Activated CD4-positive, alpha-beta memory T cell treated with anti-CD3 and anti-CD28 coated beads, Interleukin-2, amount 10 ng/mL, durations not matched to agents 7 days and 5 days (primary cell): ENCODE measurements at regions not wholly inside any gene's neighbourhood (a gene's known extent, or its start where the extent isn't known, plus 50 kb on each side); places are given as distances from the start of the nearest gene placed in this dataset.

Experiments used
- CTCF ChIA-PET: fragments of 350-600 bp; sonication (Branson Sonifier 250); formaldehyde crosslinking; loops from one replicate; lab custom pipeline; 2021; ENCODE audit warnings: antibody characterized with exemption, inconsistent platforms; lab: Charles Lee
- POLR2A ChIA-PET: fragments of 350-600 bp; sonication (Branson Sonifier 250); formaldehyde crosslinking; loops from one replicate; lab custom pipeline; 2021; ENCODE audit warnings: antibody characterized with exemption; lab: Charles Lee
- DNase-seq: peaks from one replicate; pipeline ENCODE4 v3.0.0-alpha.2; 2020
- H3K27ac Mint-ChIP-seq: one replicate; pipeline ENCODE4 v1.8.0; 2021; ENCODE audit warnings: mild to moderate bottlenecking, mixed read lengths
- H3K27me3 Mint-ChIP-seq: one replicate; pipeline ENCODE4 v1.8.0; 2021; ENCODE audit warnings: mixed read lengths
- H3K36me3 Mint-ChIP-seq: one replicate; pipeline ENCODE4 v1.8.0; 2021; ENCODE audit warnings: low read depth, mixed read lengths
- H3K4me1 Mint-ChIP-seq: one replicate; pipeline ENCODE4 v1.8.0; 2021; ENCODE audit warnings: mixed read lengths
- H3K4me3 Mint-ChIP-seq: one replicate; pipeline ENCODE4 v1.8.0; 2021; ENCODE audit warnings: mild to moderate bottlenecking, mixed read lengths
- H3K9me3 Mint-ChIP-seq: one replicate; pipeline ENCODE4 v1.8.0; 2021; ENCODE audit warnings: mixed read lengths

GRCh38 chr7:4613846-4614548 lies 68.1 kb upstream of the FOXK1 start:
- H3K27ac Mint-ChIP-seq, result no peak overlapping the region
- H3K9me3 Mint-ChIP-seq, result no peaks in the 10 kb centered on the region
- ChIA-PET POLR2A (no interaction called here), CTCF (interaction anchor here (0.5 to 1.1 kb wide), 2 partner anchors 140 to 1416 kb away, joined by 3 read pairs; no protein-coding TSS in a partner anchor)
- no peak overlapping the region for H3K4me3 Mint-ChIP-seq
- no peak for DNase-seq
- peaks cover 11% of the 10 kb centered on the region for H3K4me1 Mint-ChIP-seq
- no peaks in the 10 kb centered on the region for H3K27me3 Mint-ChIP-seq
- H3K36me3 Mint-ChIP-seq, result no peaks in the 10 kb centered on the region

DNA sequence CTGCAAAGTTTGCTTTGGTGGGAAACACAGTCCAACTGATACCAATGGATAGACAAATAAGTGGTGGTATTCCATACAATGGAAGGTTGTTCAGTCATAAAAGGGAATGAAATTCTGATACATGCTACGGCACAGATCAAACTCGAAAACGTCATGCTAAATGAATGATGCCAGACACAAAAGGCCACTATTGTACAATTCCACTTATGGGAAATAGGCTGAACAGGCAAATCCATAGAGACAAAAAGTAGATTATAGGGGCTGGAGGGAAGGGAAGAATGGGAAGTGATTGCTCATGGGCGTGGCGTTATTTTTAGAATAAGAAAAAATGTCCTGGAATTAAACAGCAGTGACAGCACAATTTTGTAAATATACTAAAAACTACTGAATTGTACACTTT lies 66.0 kb upstream of the FOXK1 start:
- ChIA-PET CTCF (no interaction called here), POLR2A (no interaction called here)
- Mint-ChIP-seq H3K27me3 (no peaks in the 10 kb centered on the region), H3K9me3 (peaks cover under 1% of the 10 kb centered on the region), H3K4me3 (no peak overlapping the region), H3K4me1 (peaks cover 20% of the 10 kb centered on the region), H3K36me3 (no peaks in the 10 kb centered on the region), H3K27ac (no peak overlapping the region)
- no peak for DNase-seq

DNA sequence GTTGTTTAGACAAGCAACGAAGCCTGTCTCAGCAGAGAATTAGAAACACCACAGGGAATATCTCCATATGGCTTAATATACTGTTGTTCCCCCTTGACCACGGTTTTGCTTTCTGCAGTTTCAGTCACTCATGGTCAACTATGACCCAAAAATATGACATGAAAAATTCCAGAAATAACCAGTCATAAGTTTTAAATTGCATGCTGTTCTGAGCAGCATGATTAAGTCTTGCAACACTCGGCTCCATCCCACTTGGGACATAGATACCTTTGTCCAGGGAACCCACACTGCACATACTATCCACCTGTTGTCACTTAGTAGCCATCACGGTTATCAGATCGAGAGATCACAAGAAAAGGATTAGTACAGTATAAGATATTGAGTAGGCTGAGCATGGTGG lies 60.7 kb upstream of the FOXK1 start:
- DNase-seq, result no peak
- POLR2A ChIA-PET, result no interaction called here
- CTCF ChIA-PET, result no interaction called here

DNA sequence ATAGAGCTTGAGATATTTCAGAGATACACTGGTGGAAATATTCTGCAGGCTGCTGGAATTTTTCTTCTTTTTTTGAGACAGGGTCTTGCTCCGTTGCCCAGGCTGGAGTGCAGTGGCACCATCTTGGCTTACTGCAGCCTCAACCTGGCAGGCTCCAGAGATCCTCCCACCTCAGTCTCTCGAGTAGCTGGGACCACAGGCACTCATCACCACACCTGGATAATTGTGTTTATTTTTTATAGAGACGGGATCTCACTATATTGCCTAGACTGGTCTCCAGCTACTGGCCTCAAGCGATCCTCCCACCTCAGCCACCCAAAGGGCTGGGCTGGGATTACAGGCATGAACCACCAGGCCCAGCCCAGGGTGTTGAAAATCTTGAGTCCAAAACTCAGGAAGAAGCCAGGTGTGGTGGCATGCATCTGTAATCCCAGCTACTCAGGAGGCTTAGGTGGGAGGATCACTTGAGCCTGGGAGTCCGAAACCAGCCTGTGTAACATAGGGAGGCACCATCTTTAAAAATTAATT lies 55.7 kb upstream of the FOXK1 start:
- ChIA-PET CTCF (interaction anchor here (0.6 to 1.4 kb wide), 2 partner anchors 48 to 128 kb away, joined by 3 read pairs; no protein-coding TSS in a partner anchor), POLR2A (no interaction called here)
- Mint-ChIP-seq H3K4me3 (no peak overlapping the region), H3K9me3 (peaks cover 10% of the 10 kb centered on the region), H3K27me3 (peaks cover 5% of the 10 kb centered on the region), H3K4me1 (peaks cover 3% of the 10 kb centered on the region), H3K36me3 (peaks cover 5% of the 10 kb centered on the region), H3K27ac (no peak overlapping the region)
- no peak for DNase-seq

More for the DNA sequence above, 60.7 kb upstream of the FOXK1 start:
- no peak overlapping the region for H3K4me3 Mint-ChIP-seq
- H3K27ac Mint-ChIP-seq, result no peak overlapping the region
- peaks cover 13% of the 10 kb centered on the region for H3K9me3 Mint-ChIP-seq
- peaks cover 5% of the 10 kb centered on the region for H3K36me3 Mint-ChIP-seq
- peaks cover 2% of the 10 kb centered on the region for H3K27me3 Mint-ChIP-seq
- peaks cover 15% of the 10 kb centered on the region for H3K4me1 Mint-ChIP-seq

DNA sequence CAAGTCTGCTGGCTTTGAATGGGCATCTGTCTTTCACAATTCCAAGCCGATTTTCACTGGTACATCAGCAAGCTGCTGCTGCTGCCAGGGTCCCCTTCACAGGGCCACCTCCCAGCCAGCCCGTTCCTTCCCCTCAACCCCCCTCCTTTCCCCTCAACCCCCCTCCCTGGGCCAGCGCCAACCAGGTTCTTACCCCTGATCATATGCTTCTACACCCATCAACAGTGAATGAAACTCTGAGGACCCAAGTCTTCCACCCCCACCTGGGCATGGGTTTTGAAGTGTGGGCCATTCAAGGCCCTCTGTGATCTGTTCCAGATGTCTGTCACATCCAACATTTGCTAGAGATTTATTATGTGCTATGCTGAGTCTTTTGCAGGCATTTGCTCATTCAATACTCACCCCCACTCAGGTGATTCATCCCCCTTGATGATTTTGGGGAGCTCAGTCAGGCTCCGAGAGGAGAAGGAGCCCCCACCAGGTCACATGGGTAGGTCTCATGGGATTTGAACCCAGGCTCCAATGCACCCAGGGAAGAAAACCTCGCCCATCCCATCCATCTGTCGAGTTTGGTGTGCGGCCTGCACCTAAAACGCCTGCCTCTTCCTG lies 52.7 kb upstream of the FOXK1 start:
- Mint-ChIP-seq H3K27ac (no peak overlapping the region), H3K9me3 (no peaks in the 10 kb centered on the region), H3K27me3 (peaks cover 8% of the 10 kb centered on the region), H3K4me1 (peaks cover 2% of the 10 kb centered on the region), H3K36me3 (no peaks in the 10 kb centered on the region), H3K4me3 (no peak overlapping the region)
- DNase-seq, result no peak
- CTCF ChIA-PET, result no interaction called here
- POLR2A ChIA-PET, result no interaction called here

DNA sequence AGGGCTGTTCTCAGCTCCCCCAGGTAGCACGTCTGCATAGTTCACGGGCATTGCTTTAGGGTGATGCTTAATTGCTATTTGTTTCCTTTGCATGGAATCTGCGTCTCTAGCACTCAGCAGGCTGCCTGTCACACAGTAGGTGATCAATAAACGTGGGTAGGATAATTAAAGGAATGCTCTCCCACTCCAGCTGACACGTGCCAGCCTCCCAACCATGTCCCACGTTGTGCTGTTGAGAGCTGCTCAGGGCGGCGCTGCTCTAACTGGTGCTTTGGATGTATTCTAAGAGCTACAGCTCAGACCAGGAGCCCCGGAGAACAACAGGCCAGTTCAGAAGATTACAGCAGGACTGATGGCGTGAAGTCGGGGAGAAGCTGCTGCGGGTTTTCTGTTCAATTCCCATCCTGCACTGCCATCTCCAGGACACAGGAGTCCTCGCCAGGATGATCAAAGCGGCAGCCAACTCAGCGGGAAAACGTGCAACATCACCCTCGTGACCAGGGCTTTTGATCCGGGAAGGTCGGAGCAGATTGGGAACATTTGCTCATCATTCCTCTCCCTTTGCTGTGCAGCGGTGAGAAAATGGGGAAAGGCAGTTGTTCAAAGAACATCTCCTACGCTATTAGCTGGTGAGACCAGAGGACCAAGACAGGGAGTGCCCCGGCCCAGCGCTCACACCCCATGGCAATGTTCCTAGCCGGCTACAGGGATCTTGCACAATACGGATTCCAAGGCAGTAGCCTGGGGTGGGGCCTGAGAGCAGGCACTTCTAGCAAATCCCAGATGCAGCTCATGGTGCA lies 50.5 kb upstream of the FOXK1 start:
- ChIA-PET CTCF (interaction anchor here (1.3 kb wide), 1 partner anchor 10 kb away, joined by 5 read pairs; no protein-coding TSS in a partner anchor), POLR2A (no interaction called here)
- Mint-ChIP-seq H3K27ac (no peak overlapping the region), H3K36me3 (no peaks in the 10 kb centered on the region), H3K4me1 (no peaks in the 10 kb centered on the region), H3K4me3 (no peak overlapping the region), H3K27me3 (peaks cover 6% of the 10 kb centered on the region), H3K9me3 (no peaks in the 10 kb centered on the region)
- no peak for DNase-seq
